Prostate gland (tissue), 2 donors: ENCODE measurements at regions not wholly inside any gene's neighbourhood (a gene's known extent, or its start where the extent isn't known, plus 50 kb on each side); places are given as distances from the start of the nearest gene placed in this dataset.

Source experiments
- DNase-seq: peaks from one replicate; pipeline ENCODE4 v3.0.0-alpha.2; 2019; ENCODE audit warnings: low spot score
- H3K27ac ChIP-seq, 2 donors: fragments of 200-600 bp; sonication (generic); 2 replicates each; pipeline ENCODE4 v1.5.1; 2017 to 2019
- H3K27me3 ChIP-seq: fragments of 200-600 bp; sonication (generic); replicated peaks from 2 replicates; pipeline ENCODE4 v1.5.1; 2019; ENCODE audit not compliant: insufficient read depth
- H3K36me3 ChIP-seq, 2 donors: fragments of 200-600 bp; sonication (generic); 1 replicate in 1 of 2; 2 replicates in 1 of 2; pipeline versions ENCODE4 v1.5.1 to v1.8.1; 2017 to 2019
- H3K4me1 ChIP-seq: fragments of 200-600 bp; sonication (generic); replicated peaks from 2 replicates; pipeline ENCODE4 v1.5.1; 2019
- H3K4me3 ChIP-seq, 2 donors: fragments of 200-600 bp; sonication (generic); 2 replicates each; pipeline ENCODE4 v1.5.1; 2017 to 2019
- H3K9me3 ChIP-seq: fragments of 200-600 bp; sonication (generic); 2 replicates; pipeline ENCODE4 v1.5.1; 2017
- CTCF ChIP-seq, 4 experiments: fragments of 200-600 bp in 2 of 4; fragments of 450-650 bp in 2 of 4; sonication (generic) in 2 of 4; IDR thresholded peaks; 1 replicate in 3 of 4; 2 replicates in 1 of 4; pipeline ENCODE4 v1.5.1; 2016 to 2019; ENCODE audit warnings: antibody characterized with exemption in 4 of 4, mild to moderate bottlenecking in 2 of 4, moderate library complexity in 2 of 4
- POLR2A ChIP-seq: fragments of 450-650 bp; IDR thresholded peaks from one replicate; pipeline ENCODE4 v1.6.1; 2016; ENCODE audit warnings: antibody characterized with exemption, mild to moderate bottlenecking
- POLR2AphosphoS5 ChIP-seq: sonication (generic); formaldehyde crosslinking; IDR thresholded peaks from one replicate; pipeline ENCODE4 v1.6.1; 2017; ENCODE audit warnings: antibody characterized with exemption
- WGBS: methylation state at CpG from one replicate; pipeline ENCODE4 v1.1.5; 2018; 5-methylcytosine and 5-hydroxymethylcytosine counted together
- intact Hi-C: fragments of 100-400 bp; cut with DNase I; formaldehyde crosslinking; loops from one replicate; pipeline ENCODE4 v1.14.2; 2022

DNA sequence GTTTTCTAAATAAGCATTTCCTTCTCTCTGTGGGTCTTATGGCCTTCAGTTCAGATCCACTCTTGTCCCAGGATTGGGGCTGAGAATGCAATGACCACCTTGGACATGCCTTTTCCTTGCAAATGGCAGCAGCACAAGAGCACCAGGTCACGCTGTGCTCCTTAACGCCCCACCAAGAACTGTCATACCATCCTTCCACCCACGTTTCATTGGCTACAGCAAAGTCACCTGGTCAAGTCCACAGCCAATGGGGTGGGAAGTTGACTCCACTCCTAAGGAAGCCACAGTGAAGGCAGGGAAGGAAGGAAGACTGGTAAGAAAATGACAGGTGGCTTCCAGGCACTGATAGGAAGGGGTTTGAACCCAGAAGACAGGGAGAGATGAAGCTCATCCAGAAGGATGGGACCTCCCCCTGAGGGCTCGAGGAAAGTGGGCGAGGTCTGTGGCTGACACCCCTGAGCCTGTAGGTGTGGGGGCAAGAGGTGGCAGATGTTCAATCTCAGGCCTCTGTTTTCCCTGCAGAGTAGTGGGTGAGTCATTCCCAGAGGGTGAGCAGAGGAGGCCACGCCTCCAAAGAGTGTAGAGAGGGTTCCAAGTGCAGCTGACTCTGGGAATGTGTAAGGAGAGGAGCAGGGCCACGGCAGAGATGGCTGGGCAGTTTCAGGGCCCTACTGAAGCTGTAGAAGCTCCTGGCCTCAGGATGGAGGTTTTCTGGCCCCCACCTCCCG lies 113.5 kb upstream of the VRK1 start:
- no peaks in the 10 kb centered on the region for H3K9me3 ChIP-seq
- no peak for DNase-seq
- WGBS: 82% methylated on average over 8 of the region's 8 CpGs
- H3K4me3 ChIP-seq: no peak overlapping the region
- TF ChIP-seq CTCF (IDR thresholded peaks at IDR 0.05) (no peak), POLR2AphosphoS5 (no peak), POLR2A (no peak)
- H3K36me3 ChIP-seq: no peaks in the 10 kb centered on the region
- no peaks in the 10 kb centered on the region for H3K4me1 ChIP-seq
- no peak overlapping the region for H3K27ac ChIP-seq
- intact Hi-C loops: no loop called here
- H3K27me3 ChIP-seq: no peaks in the 10 kb centered on the region

DNA sequence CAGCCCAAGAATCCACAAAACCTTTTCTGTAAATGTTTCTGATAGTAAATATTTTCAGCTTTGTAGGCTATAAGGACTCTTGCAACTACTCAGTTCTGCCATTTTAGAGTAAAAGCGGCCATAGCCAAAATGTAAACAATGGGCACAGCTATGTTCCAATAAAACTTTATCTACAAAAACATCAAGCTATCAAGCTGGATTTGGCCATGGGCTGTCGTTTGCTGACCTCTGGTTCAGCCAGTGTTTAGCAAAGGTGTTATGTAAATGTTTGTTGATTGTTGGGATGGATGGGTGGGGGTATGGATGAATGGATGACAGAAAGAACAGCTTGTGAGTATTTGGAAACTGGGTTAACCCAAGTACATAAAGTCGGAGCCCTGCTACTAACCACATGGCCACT lies 111.1 kb upstream of the VRK1 start:
- WGBS: 27% methylated on average over 3 of the region's 3 CpGs
- Histone ChIP-seq H3K27ac (no peak overlapping the region), H3K36me3 (no peaks in the 10 kb centered on the region), H3K9me3 (no peaks in the 10 kb centered on the region), H3K4me1 (no peaks in the 10 kb centered on the region), H3K27me3 (no peaks in the 10 kb centered on the region), H3K4me3 (no peak overlapping the region)
- intact Hi-C loops: no loop called here
- TF ChIP-seq POLR2A (no peak), POLR2AphosphoS5 (no peak), CTCF (IDR thresholded peaks at IDR 0.05) (no peak)
- DNase-seq: no peak

- no peak for DNase-seq
- no peaks in the 10 kb centered on the region for H3K9me3 ChIP-seq
- H3K27ac ChIP-seq: no peak overlapping the region
- intact Hi-C loops: no loop called here
- no peaks in the 10 kb centered on the region for H3K4me1 ChIP-seq
- TF ChIP-seq CTCF (IDR thresholded peaks at IDR 0.05) (no peak), POLR2AphosphoS5 (no peak), POLR2A (no peak)
- no peaks in the 10 kb centered on the region for H3K27me3 ChIP-seq
- no peak overlapping the region for H3K4me3 ChIP-seq
- 82% methylated on average over 1 of the region's 1 CpG for WGBS
- no peaks in the 10 kb centered on the region for H3K36me3 ChIP-seq
These were observed 108.6 kb upstream of the VRK1 start for GRCh38 chr14:96688629-96689028.

DNA sequence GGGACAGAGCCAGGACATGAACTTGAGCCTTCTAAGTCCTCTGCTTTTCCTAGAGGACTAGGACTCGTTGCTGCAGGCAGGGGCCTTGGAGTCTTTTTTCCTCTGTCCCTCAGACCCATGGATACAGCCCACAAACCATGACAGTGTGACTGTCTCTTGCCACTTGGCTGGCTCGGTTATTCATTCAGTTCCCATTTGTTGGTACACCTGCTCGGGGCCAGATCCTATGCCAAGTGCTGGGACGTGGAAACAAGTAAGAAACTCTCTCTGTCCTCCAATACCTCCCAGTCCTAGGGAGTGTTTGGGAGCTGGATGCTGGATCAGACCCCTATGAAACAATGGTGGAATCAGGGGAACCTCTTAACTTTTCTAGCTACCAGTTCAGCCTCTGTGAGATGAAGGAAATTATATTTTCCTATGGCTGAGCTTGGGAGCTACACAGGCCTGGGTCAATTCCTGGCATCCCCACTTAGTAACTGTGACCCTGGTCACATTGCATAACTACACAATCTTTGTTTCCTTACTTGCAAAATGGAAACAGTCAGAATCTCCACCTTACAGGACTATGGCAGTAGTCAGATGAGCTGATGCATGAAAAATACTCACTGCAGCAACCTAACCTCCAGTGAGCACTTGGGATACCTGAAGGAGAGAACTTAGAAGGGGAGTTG lies 106.3 kb upstream of the VRK1 start:
- intact Hi-C loops: no loop called here
- Histone ChIP-seq H3K9me3 (no peaks in the 10 kb centered on the region), H3K36me3 (no peaks in the 10 kb centered on the region), H3K4me1 (no peaks in the 10 kb centered on the region), H3K27ac (no peak overlapping the region), H3K27me3 (no peaks in the 10 kb centered on the region), H3K4me3 (no peak overlapping the region)
- TF ChIP-seq POLR2A: no peak
- DNase-seq: no peak
- 56% methylated on average over 4 of the region's 4 CpGs for WGBS

DNA sequence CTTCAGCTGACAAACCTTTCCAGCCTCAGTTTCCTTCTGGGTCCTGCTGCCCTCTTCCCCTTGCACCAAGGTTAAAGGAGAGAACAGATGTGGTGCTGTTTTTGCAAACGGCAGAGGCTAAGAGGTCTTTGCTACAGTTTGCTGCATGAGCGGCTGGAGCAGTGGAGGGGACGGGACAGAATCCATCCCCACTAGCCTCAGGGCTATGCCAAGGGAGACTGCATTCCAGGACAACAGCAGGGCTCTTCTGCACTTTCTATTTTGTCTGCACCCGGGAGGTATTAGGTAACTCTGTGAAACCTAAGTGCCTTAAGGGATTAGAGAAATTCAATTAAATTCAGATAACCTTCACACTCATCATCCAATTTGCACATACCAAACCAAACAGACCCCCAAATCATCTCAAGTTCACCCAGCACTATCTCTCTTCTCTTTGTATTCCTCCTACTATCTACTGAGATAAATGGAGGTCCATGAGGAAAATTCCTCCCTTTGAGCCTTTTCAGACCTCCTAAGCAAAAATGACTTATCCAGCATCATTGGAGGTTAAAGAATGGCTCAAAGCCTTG lies 103.8 kb upstream of the VRK1 start:
- Histone ChIP-seq H3K4me1 (no peaks in the 10 kb centered on the region), H3K4me3 (no peak overlapping the region), H3K27ac (no peak overlapping the region), H3K36me3 (no peaks in the 10 kb centered on the region), H3K9me3 (no peaks in the 10 kb centered on the region), H3K27me3 (no peaks in the 10 kb centered on the region)
- no peak for TF ChIP-seq POLR2A
- no peak for TF ChIP-seq POLR2AphosphoS5
- no peak for TF ChIP-seq CTCF (IDR thresholded peaks at IDR 0.05)
- intact Hi-C loops: no loop called here
- 52% methylated on average over 4 of the region's 4 CpGs for WGBS
- DNase-seq: no peak
